H7 (cell line): ENCODE measurements at regions not wholly inside any gene's neighbourhood (a gene's known extent, or its start where the extent isn't known, plus 50 kb on each side); places are given as distances from the start of the nearest gene placed in this dataset.
"Not testable (repeated sequence)": the region's sequence is repeated elsewhere in the genome, so short reads cannot be mapped to it uniquely, and the experiment has no call there.

ENCODE experiments used
- DNase-seq: peaks from one replicate; pipeline ENCODE4 v3.0.0; 2012
- H3K27me3 ChIP-seq: 2 replicates; pipeline ENCODE4 v1.6.0; 2011; ENCODE audit warnings: mild to moderate bottlenecking, low read length; ENCODE audit not compliant: control insufficient read depth, insufficient read depth
- H3K36me3 ChIP-seq: replicated peaks from 2 replicates; pipeline ENCODE4 v1.5.1; 2011; ENCODE audit warnings: low read length; ENCODE audit not compliant: control insufficient read depth, insufficient read depth
- H3K4me3 ChIP-seq: 2 replicates; pipeline ENCODE4 v1.5.1; 2011; ENCODE audit warnings: low read depth, mild to moderate bottlenecking, control low read depth, low read length, moderate library complexity; ENCODE audit not compliant: insufficient read depth

- Histone ChIP-seq H3K36me3 (no peaks in the 10 kb centered on the region), H3K27me3 (no peaks in the 10 kb centered on the region), H3K4me3 (no peak overlapping the region)
- peak; percentile 90 for DNase-seq
Observed at GRCh38 chr17:83171661-83172060, 92.3 kb downstream of the METRNL start.

- not testable (repeated sequence) for H3K4me3 ChIP-seq, DNase-seq, H3K27me3 ChIP-seq, H3K36me3 ChIP-seq
Observed at GRCh38 chr17:83172099-83172498, 92.7 kb downstream of the METRNL start.

GRCh38 chr17:83172646-83173045 lies 93.2 kb downstream of the METRNL start:
- H3K27me3 ChIP-seq, H3K4me3 ChIP-seq, DNase-seq, H3K36me3 ChIP-seq: not testable (repeated sequence)

GRCh38 chr17:83173180-83173913 lies 93.9 kb downstream of the METRNL start:
- DNase-seq, H3K27me3 ChIP-seq, H3K36me3 ChIP-seq, H3K4me3 ChIP-seq: not testable (repeated sequence)

- Histone ChIP-seq H3K4me3 (no peak overlapping the region), H3K36me3 (no peaks in the 10 kb centered on the region), H3K27me3 (no peaks in the 10 kb centered on the region)
- DNase-seq: no peak
Observed at GRCh38 chr17:83173914-83174361, 94.5 kb downstream of the METRNL start.

- no peak for DNase-seq
- Histone ChIP-seq H3K27me3 (no peaks in the 10 kb centered on the region), H3K36me3 (no peaks in the 10 kb centered on the region), H3K4me3 (no peak overlapping the region)
Observed at GRCh38 chr17:83174362-83175118, 95.1 kb downstream of the METRNL start.

GRCh38 chr17:83175119-83175821 lies 95.9 kb downstream of the METRNL start:
- Histone ChIP-seq H3K36me3 (no peaks in the 10 kb centered on the region), H3K27me3 (no peaks in the 10 kb centered on the region), H3K4me3 (no peak overlapping the region)
- DNase-seq: no peak

- Histone ChIP-seq H3K27me3 (no peaks in the 10 kb centered on the region), H3K4me3 (no peak overlapping the region), H3K36me3 (no peaks in the 10 kb centered on the region)
- no peak for DNase-seq
Observed at GRCh38 chr17:83175822-83176622, 96.6 kb downstream of the METRNL start.

GRCh38 chr17:83176623-83177583 lies 97.5 kb downstream of the METRNL start:
- H3K4me3 ChIP-seq: no peak overlapping the region
- no peak for DNase-seq
- no peaks in the 10 kb centered on the region for H3K36me3 ChIP-seq
- no peaks in the 10 kb centered on the region for H3K27me3 ChIP-seq

GRCh38 chr17:83177611-83178532 lies 98.5 kb downstream of the METRNL start:
- Histone ChIP-seq H3K36me3 (no peaks in the 10 kb centered on the region), H3K4me3 (no peak overlapping the region), H3K27me3 (no peaks in the 10 kb centered on the region)
- no peak for DNase-seq

GRCh38 chr17:83178533-83179304 lies 99.3 kb downstream of the METRNL start:
- no peak overlapping the region for H3K4me3 ChIP-seq
- H3K36me3 ChIP-seq: no peaks in the 10 kb centered on the region
- H3K27me3 ChIP-seq: no peaks in the 10 kb centered on the region
- DNase-seq: no peak

- Histone ChIP-seq H3K36me3 (no peaks in the 10 kb centered on the region), H3K27me3 (no peaks in the 10 kb centered on the region), H3K4me3 (no peak overlapping the region)
- no peak for DNase-seq
Observed at GRCh38 chr17:83179374-83179773, 100.0 kb downstream of the METRNL start.
